Astrocyte (in vitro differentiated cells and primary cell): ENCODE measurements at regions not wholly inside any gene's neighbourhood (a gene's known extent, or its start where the extent isn't known, plus 50 kb on each side); places are given as distances from the start of the nearest gene placed in this dataset.

Experiments used
- EZH2 ChIP-seq: IDR thresholded peaks from 2 replicates; pipeline ENCODE4 v1.6.1; 2012; ENCODE audit warnings: mild to moderate bottlenecking, low read length, inconsistent platforms; ENCODE audit not compliant: insufficient read depth
- TF ChIP-seq, protein P1 (sequence below): IDR thresholded peaks from 2 replicates; pipeline ENCODE4 v1.5.1; 2011; ENCODE audit warnings: low read depth, mild to moderate bottlenecking, inconsistent platforms, low read length, moderate library complexity; ENCODE audit not compliant: insufficient read depth

DNA sequence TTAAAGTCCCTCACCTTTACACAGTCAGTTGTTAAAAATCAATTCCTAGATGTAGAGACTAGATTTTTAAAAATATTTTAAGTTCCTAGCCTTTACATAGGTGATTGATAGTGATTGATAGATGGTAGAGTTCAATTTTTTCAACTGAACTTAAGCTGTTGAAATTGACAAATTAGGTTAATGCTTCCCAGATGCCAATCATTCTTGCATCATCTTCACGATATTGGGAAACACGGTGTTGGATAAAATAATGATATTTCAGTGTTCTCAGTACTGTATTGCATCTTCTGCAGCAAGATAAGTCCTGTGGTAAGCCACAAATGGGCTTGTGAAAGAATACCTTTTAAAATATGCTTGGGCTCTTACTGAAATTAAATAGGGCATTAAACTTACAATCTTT lies 667.6 kb downstream of the STK39 start:
- TF ChIP-seq, protein P1, sequence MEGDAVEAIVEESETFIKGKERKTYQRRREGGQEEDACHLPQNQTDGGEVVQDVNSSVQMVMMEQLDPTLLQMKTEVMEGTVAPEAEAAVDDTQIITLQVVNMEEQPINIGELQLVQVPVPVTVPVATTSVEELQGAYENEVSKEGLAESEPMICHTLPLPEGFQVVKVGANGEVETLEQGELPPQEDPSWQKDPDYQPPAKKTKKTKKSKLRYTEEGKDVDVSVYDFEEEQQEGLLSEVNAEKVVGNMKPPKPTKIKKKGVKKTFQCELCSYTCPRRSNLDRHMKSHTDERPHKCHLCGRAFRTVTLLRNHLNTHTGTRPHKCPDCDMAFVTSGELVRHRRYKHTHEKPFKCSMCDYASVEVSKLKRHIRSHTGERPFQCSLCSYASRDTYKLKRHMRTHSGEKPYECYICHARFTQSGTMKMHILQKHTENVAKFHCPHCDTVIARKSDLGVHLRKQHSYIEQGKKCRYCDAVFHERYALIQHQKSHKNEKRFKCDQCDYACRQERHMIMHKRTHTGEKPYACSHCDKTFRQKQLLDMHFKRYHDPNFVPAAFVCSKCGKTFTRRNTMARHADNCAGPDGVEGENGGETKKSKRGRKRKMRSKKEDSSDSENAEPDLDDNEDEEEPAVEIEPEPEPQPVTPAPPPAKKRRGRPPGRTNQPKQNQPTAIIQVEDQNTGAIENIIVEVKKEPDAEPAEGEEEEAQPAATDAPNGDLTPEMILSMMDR, result no peak
- TF ChIP-seq EZH2, result no peak
